ENCODE measurements at regions not wholly inside any gene's neighbourhood (a gene's known extent, or its start where the extent isn't known, plus 50 kb on each side); places are given as distances from the start of the nearest gene placed in this dataset.
A peak's percentile ranks its signal among the peaks of the same experiment; 100 is the strongest.
"Not testable (repeated sequence)": the region's sequence is repeated elsewhere in the genome, so short reads cannot be mapped to it uniquely, and the experiment has no call there.

DNA sequence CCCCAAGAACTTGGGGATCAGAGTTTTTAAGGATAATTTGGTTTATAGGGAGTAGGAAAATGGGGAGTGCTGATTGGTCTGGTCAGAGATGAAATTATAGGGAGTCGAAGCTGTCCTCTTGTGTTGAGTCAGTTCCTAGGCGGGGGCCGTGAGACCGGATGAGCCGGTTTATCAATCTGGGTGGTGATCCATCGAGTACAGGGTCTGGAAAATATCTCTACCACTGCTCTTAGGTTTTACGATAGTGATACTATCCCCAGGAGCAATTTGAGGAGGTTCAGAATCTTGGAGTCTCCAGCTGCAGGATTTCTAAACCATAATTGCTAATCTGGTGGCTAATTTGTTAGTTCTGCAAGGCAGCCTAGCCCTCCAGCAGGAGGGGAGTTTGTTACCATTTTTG is 403.4 kb downstream of the CDH11 start:
- no peak for DNase-seq

DNA sequence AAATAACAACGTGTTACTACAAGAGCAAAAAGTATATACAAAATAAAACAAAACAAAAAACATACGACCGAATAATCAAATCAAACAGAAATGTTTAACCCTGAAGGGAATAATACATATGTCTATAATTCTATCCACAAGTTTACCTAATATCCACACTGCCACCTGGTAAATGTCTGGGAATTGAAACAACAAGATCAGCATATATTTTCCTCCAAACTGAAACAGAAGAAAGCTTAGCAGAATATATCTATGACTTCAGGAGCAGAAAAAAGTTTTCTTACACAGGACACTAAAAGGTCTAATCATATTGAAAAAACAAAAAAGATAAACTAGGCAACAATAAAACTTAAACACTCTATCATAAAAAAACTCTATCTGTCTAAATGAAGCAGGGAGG is 404.0 kb downstream of the CDH11 start:
- no peak for DNase-seq

GRCh38 chr16:64715624-64716023 is 406.2 kb downstream of the CDH11 start:
- DNase-seq: no peak

DNA sequence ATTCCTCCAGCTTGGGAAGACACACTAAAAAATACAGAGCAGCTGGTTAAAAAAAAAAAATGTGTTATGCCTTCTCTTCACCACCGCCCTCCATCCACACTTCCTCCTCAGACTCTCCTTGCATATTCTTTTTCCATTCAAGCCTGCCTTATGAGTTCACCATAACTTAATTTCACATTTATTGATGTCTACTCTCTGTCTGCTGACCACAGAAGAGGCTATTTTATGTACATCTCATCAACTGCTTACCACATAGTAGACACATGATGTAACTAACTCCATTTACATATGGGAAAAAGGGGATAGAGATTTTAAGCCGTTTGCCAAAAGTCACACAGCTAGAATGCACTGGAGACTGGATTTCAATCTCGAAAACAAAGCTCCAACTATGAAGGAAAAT is 409.8 kb downstream of the CDH11 start:
- peak; percentile 8 for DNase-seq

DNA sequence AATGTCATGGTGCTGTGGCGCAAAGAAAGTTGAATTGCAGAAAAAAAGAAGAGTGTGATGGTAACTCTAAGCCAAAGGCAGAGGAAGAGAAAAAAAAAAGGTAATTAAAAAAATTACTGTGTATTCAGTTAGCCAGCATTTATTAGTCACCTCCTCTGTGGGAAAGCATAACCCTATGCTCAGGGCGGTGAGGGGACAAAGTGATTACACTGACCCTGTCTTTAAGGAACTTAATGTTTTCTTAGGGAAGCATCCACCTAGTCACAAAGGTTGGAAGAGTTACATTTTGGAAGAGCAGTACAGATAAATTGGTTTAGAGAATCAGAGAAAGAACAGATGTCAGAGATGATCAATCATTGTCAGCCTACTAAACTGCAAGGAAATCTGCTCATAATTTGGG is 410.3 kb downstream of the CDH11 start:
- DNase-seq: no peak

DNA sequence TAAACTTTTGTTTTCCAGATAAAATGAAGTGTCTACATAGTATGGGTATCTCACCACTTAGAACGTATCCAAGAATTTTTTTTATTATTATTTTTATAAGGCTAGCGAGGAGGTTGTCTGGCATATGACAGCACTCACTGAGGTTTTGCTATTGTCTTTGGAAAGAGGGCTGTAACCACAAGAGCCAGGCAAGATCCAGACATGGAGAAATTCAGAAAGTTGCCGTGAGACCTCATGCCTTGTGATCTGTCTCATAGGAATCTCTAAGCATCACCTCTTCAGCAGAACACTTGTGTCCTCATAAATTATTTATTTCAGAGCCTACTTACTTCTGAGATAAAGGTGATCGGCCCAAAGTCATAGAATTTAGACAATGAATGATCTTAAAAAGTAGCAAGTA is 410.8 kb downstream of the CDH11 start:
- DNase-seq: no peak

GRCh38 chr16:64705443-64705842 is 416.4 kb downstream of the CDH11 start:
- no peak for DNase-seq

- no peak for DNase-seq
Measured at GRCh38 chr16:64704386-64704785, 417.5 kb downstream of the CDH11 start.

DNA sequence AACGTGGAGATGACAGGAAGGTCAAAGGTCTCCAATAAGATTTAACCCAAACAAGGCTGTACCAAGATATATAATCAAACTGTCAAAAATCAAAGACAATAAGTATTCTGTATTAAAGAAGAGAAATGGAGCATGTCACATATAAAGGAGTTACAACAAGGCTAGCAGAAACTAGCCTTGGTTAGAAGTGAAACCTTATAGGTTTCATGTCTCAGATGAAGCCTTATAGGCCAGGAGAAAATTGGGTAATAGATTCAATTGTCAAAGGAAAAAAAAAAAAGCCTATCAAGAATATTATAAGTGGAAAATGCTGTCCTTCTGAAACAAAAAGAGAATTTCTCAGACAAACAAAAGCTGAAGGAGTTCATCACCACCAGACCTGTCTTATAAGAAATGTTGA is 419.4 kb downstream of the CDH11 start:
- no peak for DNase-seq

- DNase-seq: no peak
Measured at GRCh38 chr16:64700628-64701027, 421.2 kb downstream of the CDH11 start.

DNA sequence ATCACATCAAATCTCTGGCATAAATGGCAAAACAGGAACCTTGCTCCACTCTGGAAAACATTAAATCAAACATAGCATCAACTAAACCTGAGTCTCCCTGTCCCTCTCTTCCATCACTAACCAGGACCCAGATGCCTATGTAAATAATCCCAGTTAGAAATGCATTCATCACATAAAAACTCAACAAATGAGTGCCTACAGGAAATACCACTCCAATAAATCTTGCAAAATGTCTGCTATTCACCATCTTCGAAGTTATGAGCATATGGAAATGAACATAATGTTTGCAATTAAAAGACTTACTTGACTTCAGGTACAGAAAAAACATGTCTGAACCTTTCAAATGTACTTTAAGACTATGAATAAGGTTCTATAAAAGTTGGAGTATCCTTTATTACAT is 425.0 kb downstream of the CDH11 start:
- no peak for DNase-seq

- no peak for DNase-seq
Measured at GRCh38 chr16:64695684-64696083, 426.2 kb downstream of the CDH11 start.

DNA sequence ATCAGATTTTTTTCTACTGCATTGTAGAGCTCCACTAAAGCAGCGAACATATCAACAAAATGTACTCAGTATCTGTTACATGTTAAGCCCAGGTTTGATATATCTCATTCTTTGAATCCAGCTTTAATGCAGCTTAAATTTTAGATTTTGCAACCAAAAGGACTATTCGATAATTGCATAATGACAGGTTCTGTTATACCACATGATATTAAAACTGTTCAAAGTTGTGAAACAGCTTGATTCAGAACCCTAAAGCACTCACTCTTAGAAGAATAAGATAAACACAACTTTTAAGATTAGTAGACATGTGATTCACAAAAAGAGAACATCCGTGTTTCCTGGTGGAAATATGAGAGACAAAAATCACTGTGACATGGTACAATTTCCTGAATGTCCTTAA is 427.9 kb downstream of the CDH11 start:
- DNase-seq: no peak

DNA sequence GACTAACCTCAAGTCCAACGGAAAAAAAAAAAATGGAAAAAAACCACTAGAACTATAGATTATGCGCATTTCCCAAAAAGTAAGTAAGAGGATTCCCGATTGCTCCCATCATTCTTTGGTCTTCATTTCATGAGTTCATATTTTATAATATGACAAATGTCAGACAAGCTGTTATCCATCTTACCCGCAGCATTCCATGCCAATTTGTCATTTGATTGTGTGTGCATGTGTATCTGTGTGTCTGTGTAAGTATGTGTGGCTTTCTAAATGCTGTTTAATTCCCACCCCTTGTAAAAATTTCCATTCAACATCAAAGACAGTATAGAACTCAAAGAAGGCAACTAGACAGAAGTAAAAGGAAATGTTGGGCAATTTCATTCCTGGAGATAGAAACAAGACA is 434.1 kb downstream of the CDH11 start:
- no peak for DNase-seq

- no peak for DNase-seq
Measured at GRCh38 chr16:64687123-64687522, 434.7 kb downstream of the CDH11 start.

- no peak for DNase-seq
Measured at GRCh38 chr16:64679976-64680690, 441.7 kb downstream of the CDH11 start.

GRCh38 chr16:64669573-64669972 is 452.3 kb downstream of the CDH11 start:
- DNase-seq: no peak

GRCh38 chr16:64667334-64667877 is 454.5 kb downstream of the CDH11 start:
- DNase-seq: no peak

DNA sequence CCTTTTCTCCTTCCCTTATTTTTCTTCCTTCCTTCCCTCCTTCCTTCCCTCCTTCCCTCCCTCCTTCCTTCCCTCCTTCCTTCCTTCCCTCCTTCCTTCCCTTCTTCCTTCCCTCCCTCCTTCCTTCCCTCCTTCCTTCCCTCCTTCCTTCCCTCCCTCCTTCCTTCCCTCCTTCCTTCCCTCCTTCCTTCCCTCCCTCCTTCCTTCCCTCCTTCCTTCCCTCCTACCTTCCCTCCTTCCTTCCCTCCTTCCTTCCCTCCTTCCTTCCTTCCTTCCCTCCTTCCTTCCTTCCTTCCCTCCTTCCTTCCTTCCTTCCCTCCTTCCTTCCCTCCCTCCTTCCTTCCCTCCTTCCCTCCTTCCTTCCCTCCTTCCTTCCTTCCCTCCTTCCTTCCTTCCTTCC is 459.6 kb downstream of the CDH11 start:
- DNase-seq: not testable (repeated sequence)

- no peak for DNase-seq
Measured at GRCh38 chr16:64659866-64660265, 462.0 kb downstream of the CDH11 start.

DNA sequence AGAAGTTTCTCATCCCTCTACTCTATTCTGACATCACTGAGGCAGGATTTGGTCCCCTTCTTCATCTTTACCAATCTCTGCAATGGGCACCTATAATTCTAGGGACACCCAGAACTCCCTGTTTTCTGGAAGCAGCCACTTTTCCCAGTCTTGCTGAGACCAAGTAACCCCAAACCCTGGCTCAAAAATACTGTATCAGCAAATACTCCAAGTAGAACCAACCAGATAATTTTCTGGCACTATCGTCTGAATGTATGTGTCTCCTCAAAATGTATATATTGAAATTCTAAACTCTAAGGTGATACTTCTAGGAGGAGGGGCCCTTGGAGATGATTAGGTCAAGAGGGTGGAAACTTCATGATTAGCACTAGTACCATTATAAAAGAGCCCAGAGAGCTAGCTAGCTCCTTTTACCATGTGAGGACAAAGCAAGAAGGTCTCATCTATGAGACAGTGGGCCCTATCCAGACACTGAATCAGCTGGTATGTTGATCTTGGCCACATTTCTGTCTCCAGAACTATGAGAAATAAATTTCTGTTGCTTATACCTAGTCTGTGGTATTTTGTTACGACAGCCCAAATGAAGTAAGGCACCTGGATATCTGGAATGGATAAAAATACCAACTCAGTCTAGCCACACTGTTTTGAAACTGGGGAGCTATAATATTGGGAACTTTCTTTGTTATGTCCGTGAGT is 464.4 kb downstream of the CDH11 start:
- DNase-seq: no peak

DNA sequence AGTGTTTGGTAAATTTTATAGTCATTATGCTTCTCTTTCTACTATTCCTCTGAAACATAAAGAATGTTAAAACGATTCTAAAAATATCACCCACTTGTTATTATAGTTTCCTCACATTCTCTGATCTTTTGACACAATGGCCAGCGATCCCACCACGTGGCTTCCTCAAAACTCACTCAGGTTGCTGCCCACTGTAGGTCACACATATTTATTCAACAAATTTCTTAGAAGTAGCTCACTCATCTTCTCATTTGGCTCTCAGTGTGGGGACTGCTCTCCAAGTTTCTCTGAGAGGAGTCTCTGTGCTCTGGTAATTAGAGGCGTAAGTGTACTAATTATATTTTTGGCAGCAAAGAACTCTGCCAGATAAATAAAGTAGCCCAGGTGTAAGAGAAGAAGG is 465.4 kb downstream of the CDH11 start:
- no peak for DNase-seq

DNA sequence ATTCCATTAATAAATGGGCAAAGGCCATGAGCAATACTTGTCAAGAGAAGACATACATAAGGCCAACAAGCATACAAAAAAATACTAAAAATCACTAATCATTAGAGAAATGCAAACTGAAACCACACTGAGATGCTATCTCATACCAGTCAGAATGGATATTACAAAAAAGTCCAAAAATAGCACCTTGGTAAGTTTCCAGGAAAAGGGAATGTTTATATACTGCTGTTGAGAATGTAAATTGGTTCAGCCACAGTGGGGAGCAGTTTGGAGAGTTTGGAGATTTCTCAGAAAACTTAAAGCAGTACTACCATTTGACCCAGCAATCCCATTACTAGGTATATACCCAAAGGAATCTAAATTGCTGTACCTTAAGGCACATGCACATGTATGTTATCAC is 467.7 kb downstream of the CDH11 start:
- no peak for DNase-seq

GRCh38 chr16:64648282-64648681 is 473.6 kb downstream of the CDH11 start:
- no peak for DNase-seq

DNA sequence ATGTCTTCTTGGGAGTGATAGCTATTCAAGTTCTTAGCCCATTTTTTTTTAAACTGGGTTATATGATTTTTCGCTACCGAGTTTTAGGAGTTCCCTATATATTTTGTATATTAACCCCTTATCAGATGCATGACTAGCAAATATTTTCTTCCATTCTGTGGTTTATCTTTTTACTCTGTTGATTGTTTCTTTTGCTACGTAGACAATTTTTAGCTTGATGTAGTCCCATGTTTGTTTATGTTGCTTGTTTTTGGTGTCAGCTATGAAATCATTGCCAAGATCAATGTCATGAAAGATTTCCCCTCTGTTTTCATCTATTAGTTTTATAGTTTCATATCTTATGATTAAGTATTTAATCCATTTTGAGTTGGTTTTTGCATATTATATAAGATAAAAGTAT is 480.5 kb downstream of the CDH11 start:
- no peak for DNase-seq
